Hematopoietic multipotent progenitor cell (in vitro differentiated cells): ENCODE measurements at regions not wholly inside any gene's neighbourhood (a gene's known extent, or its start where the extent isn't known, plus 50 kb on each side); places are given as distances from the start of the nearest gene placed in this dataset.

Experiments used
- DNase-seq, 3 donors: peaks; one replicate each; pipeline ENCODE4 v3.0.0-alpha.2; 2011 to 2015; ENCODE audit warnings: low read depth in 2 of 3, low spot score in 2 of 3

- DNase-seq, result no peak
Measured at GRCh38 chr1:244191581-244191980, 140.5 kb downstream of the ZBTB18 start.

- no peak for DNase-seq
Measured at GRCh38 chr1:244192325-244192724, 141.2 kb downstream of the ZBTB18 start.

GRCh38 chr1:244196571-244197285 is 145.6 kb downstream of the ZBTB18 start:
- DNase-seq, result no peak

DNA sequence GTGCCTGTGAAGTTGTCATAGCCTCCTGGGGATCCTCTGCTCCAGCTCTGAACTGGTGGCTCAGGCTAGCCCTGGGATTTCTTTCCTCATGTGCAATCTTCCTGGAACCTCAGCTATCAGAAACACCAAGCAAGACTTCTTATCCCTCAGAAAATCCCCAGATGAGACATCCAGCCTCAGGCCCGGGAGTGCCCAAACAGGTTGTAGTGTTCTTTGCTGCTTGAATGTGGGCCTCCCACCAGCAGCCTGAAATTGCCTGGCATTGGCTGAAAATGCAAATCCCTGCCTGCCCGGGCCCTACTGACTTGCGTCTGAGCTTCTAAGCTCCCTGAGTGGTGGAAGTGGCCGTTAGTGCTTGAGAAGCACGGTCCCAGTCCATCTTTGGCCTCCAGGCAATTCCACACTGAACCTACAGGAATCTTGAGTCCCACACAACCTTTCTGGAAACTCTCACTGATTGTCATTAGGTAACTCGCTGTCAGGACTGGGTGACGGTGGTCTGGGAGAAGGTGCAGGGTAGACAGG is 146.8 kb downstream of the ZBTB18 start:
- no peak for DNase-seq

GRCh38 chr1:244199902-244200301 is 148.8 kb downstream of the ZBTB18 start:
- no peak for DNase-seq

DNA sequence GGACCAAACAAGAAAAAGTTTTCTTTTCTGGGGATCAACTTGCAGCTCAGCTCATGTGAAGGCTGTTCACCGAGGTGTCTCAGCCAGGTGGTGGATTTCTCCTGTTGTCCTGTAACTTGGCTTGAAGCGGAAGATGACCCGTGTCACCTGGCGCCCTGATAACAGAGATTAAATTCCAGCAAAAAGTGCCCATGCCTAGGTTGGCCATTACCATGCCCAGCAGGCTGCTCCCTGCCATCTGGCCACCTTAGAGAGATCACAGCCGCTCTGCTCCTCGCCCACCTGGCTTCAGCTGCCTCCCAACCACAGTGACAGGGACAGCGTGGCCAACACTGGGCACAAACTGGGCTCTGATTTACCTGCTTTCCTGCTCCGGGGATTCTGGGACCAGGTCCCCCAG is 149.5 kb downstream of the ZBTB18 start:
- DNase-seq, result no peak

GRCh38 chr1:244201750-244202149 is 150.7 kb downstream of the ZBTB18 start:
- no peak for DNase-seq

- DNase-seq, result no peak
Measured at GRCh38 chr1:244204004-244204403, 152.9 kb downstream of the ZBTB18 start.

- no peak for DNase-seq
Measured at GRCh38 chr1:244205171-244205570, 154.1 kb downstream of the ZBTB18 start.

- DNase-seq, result no peak
Measured at GRCh38 chr1:244205906-244206305, 154.8 kb downstream of the ZBTB18 start.

GRCh38 chr1:244207042-244207934 is 156.2 kb downstream of the ZBTB18 start:
- no peak for DNase-seq

- no peak for DNase-seq
Measured at GRCh38 chr1:244207935-244208244, 156.8 kb downstream of the ZBTB18 start.

GRCh38 chr1:244209955-244210354 is 158.9 kb downstream of the ZBTB18 start:
- DNase-seq, result peak in 2 of 3 donors; percentile 23 to 62

- no peak for DNase-seq
Measured at GRCh38 chr1:244210884-244211558, 159.9 kb downstream of the ZBTB18 start.

DNA sequence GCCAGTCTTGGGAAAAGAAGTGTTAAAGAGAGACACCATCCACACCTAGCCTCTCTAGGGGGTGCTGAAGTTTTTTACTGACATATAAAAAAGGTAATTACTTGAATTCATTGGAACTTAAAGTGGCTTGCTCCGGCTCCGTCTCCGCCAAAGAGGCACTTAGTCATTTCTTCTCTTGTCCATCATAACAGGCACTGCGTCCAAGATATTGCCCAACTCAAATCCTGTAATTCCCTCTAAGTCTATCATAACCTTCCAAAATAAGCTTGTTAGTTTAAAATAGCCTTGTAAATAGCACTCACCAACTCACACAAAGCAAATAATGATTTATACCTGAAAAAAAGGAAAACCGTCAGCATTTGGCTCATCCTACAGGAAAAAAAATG is 160.5 kb downstream of the ZBTB18 start:
- DNase-seq, result no peak

DNA sequence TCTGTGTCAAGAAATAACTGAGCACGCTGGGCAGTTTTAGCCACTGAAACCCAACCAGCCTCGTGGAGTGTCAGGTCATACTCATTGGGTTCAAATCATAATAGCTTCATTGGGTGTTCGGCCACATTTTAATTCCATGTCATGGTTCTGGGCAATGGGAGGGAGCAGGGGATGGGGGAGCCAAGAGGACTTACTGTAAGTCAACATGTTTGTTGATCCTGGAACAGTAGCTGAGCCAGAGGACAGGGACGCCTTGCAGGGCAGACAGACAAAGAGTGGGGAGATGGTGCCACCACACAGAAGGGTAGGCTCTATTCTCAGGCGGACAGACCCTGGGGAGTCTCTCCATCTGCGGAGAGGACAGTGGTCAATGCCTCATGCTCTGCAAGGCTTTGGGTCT is 161.1 kb downstream of the ZBTB18 start:
- no peak for DNase-seq

DNA sequence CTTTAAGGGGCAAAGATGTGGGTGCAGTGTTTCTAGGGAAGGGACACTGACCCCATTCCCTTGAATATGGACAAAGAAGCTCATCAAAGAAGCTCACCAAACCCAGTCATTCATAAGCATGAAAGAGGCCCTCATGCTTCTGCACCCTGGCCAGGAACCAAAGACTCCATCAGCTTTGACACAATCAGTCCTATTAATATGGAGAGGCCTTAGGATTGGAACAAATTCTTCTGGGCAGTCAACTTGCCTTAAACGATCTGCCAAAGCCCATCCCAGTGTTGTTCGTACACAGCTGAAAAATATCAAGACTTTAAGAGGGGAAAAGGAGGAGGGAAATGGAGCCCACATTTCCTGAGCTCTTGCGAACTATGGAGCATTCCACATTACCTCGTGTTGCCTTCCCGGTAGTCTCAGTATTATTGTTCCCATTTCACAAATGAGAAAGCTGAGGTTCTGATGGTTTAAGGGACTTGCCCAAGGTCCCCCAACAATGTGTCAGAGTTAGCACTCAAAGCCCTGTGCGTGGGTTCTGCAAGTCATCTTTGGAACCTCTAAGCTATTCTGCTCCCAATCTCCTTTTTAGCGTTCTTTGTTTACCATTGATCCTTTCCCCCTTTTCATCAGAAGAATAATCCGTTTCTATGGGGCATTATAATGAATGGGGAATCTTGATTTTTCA is 161.9 kb downstream of the ZBTB18 start:
- no peak for DNase-seq

GRCh38 chr1:244214009-244214967 is 163.2 kb downstream of the ZBTB18 start:
- DNase-seq, result no peak

DNA sequence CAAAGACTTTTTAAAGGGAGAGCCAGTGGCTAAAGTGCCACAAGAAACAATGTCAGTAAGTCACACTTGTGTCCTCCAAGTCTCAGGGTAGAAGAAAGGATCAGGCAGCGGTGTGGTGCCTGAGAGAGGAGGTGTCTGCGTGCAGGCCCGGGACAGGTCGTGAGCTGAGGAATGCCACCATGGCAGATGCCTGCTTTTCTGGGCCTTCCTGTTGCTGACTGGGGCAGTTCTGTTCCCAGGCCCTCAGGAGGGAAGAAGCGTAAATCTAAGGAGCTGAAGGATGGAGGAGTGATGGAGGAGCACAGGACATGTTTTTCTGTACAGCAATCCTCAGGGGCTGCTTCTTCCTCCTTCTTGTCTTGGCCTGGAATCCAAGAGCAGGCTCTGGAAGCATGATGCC is 165.8 kb downstream of the ZBTB18 start:
- DNase-seq, result no peak

DNA sequence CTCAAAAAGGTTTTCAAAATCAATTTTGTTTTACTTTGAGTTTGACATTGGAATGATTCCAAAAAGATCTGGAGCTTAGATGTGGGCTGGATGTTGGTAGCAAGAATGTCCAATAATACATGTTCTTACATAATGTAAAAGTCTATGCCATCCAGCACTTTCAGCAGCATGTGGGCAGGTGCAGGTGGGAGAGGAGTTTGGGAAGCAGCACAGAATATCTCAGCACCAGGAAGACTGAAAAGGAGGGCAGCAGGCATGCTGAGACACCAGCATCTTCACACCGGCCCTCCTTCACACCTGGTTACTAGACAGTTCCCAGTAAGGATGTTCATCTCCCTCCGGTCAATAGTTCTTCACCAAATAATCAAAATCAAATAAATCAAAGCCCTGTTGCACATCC is 166.6 kb downstream of the ZBTB18 start:
- no peak for DNase-seq
